ENCODE measurements at regions not wholly inside any gene's neighbourhood (a gene's known extent, or its start where the extent isn't known, plus 50 kb on each side); places are given as distances from the start of the nearest gene placed in this dataset.

GRCh38 chr19:31519256-31519655 lies 170.0 kb upstream of the TSHZ3 start:
- H3K4me3 Mint-ChIP-seq: no peak overlapping the region
- H3K36me3 Mint-ChIP-seq (ENCODE audit: low read depth): no peaks in the 10 kb centered on the region
- no peaks in the 10 kb centered on the region for H3K27me3 Mint-ChIP-seq
- no peaks in the 10 kb centered on the region for H3K4me1 Mint-ChIP-seq (ENCODE audit: low read depth)
- no peak for DNase-seq
- peaks cover 10% of the 10 kb centered on the region for H3K9me3 Mint-ChIP-seq
- no peak overlapping the region for H3K27ac Mint-ChIP-seq

- no peaks in the 10 kb centered on the region for H3K4me1 Mint-ChIP-seq (ENCODE audit: low read depth)
Measured at GRCh38 chr19:31519908-31520307, 170.7 kb upstream of the TSHZ3 start.

GRCh38 chr19:31520633-31521032 lies 171.4 kb upstream of the TSHZ3 start:
- Mint-ChIP-seq H3K9me3 (peaks cover 17% of the 10 kb centered on the region), H3K27me3 (peaks cover 3% of the 10 kb centered on the region)

More at GRCh38 chr19:31519908-31520307, 170.7 kb upstream of the TSHZ3 start:
- Mint-ChIP-seq H3K36me3 (ENCODE audit: low read depth) (no peaks in the 10 kb centered on the region), H3K27me3 (no peaks in the 10 kb centered on the region), H3K4me3 (no peak overlapping the region), H3K27ac (no peak overlapping the region), H3K9me3 (peaks cover 14% of the 10 kb centered on the region)
- DNase-seq: no peak

GRCh38 chr19:31525610-31526147 lies 176.4 kb upstream of the TSHZ3 start:
- peaks cover 3% of the 10 kb centered on the region for H3K27me3 Mint-ChIP-seq
- no peak for DNase-seq
- H3K4me1 Mint-ChIP-seq (ENCODE audit: low read depth): no peaks in the 10 kb centered on the region
- no peak overlapping the region for H3K4me3 Mint-ChIP-seq
- H3K27ac Mint-ChIP-seq: no peak overlapping the region
- H3K36me3 Mint-ChIP-seq (ENCODE audit: low read depth): no peaks in the 10 kb centered on the region
- H3K9me3 Mint-ChIP-seq: peaks cover 23% of the 10 kb centered on the region

More at GRCh38 chr19:31520633-31521032, 171.4 kb upstream of the TSHZ3 start:
- Mint-ChIP-seq H3K4me1 (ENCODE audit: low read depth) (no peaks in the 10 kb centered on the region), H3K36me3 (ENCODE audit: low read depth) (no peaks in the 10 kb centered on the region), H3K4me3 (no peak overlapping the region), H3K27ac (no peak overlapping the region)
- DNase-seq: no peak

GRCh38 chr19:31527443-31527842 lies 178.2 kb upstream of the TSHZ3 start:
- DNase-seq: no peak
- Mint-ChIP-seq H3K27ac (no peak overlapping the region), H3K27me3 (peaks cover 3% of the 10 kb centered on the region), H3K36me3 (ENCODE audit: low read depth) (no peaks in the 10 kb centered on the region), H3K9me3 (peaks cover 20% of the 10 kb centered on the region), H3K4me1 (ENCODE audit: low read depth) (no peaks in the 10 kb centered on the region), H3K4me3 (no peak overlapping the region)

GRCh38 chr19:31528261-31528660 lies 179.0 kb upstream of the TSHZ3 start:
- Mint-ChIP-seq H3K4me3 (no peak overlapping the region), H3K36me3 (ENCODE audit: low read depth) (no peaks in the 10 kb centered on the region), H3K9me3 (peaks cover 20% of the 10 kb centered on the region), H3K4me1 (ENCODE audit: low read depth) (no peaks in the 10 kb centered on the region), H3K27ac (no peak overlapping the region), H3K27me3 (peaks cover 3% of the 10 kb centered on the region)
- DNase-seq: no peak

- DNase-seq: no peak
- H3K27ac Mint-ChIP-seq: no peak overlapping the region
- no peaks in the 10 kb centered on the region for H3K36me3 Mint-ChIP-seq (ENCODE audit: low read depth)
- H3K9me3 Mint-ChIP-seq: peaks cover 20% of the 10 kb centered on the region
- H3K4me3 Mint-ChIP-seq: no peak overlapping the region
- no peaks in the 10 kb centered on the region for H3K4me1 Mint-ChIP-seq (ENCODE audit: low read depth)
- peaks cover 3% of the 10 kb centered on the region for H3K27me3 Mint-ChIP-seq
Measured at GRCh38 chr19:31529121-31529520, 179.9 kb upstream of the TSHZ3 start.

- Mint-ChIP-seq H3K27me3 (no peaks in the 10 kb centered on the region), H3K36me3 (ENCODE audit: low read depth) (no peaks in the 10 kb centered on the region), H3K4me1 (ENCODE audit: low read depth) (no peaks in the 10 kb centered on the region), H3K27ac (no peak overlapping the region), H3K4me3 (no peak overlapping the region), H3K9me3 (peaks cover 11% of the 10 kb centered on the region)
- no peak for DNase-seq
Measured at GRCh38 chr19:31530781-31531180, 181.5 kb upstream of the TSHZ3 start.

GRCh38 chr19:31531326-31531725 lies 182.1 kb upstream of the TSHZ3 start:
- no peak overlapping the region for H3K4me3 Mint-ChIP-seq
- no peaks in the 10 kb centered on the region for H3K27me3 Mint-ChIP-seq
- no peaks in the 10 kb centered on the region for H3K4me1 Mint-ChIP-seq (ENCODE audit: low read depth)
- no peak overlapping the region for H3K27ac Mint-ChIP-seq
- no peak for DNase-seq
- no peaks in the 10 kb centered on the region for H3K36me3 Mint-ChIP-seq (ENCODE audit: low read depth)
- peaks cover 7% of the 10 kb centered on the region for H3K9me3 Mint-ChIP-seq

GRCh38 chr19:31532034-31532433 lies 182.8 kb upstream of the TSHZ3 start:
- H3K27me3 Mint-ChIP-seq: no peaks in the 10 kb centered on the region

GRCh38 chr19:31533114-31533513 lies 183.9 kb upstream of the TSHZ3 start:
- DNase-seq: no peak
- Mint-ChIP-seq H3K36me3 (ENCODE audit: low read depth) (no peaks in the 10 kb centered on the region), H3K27me3 (no peaks in the 10 kb centered on the region), H3K27ac (no peak overlapping the region), H3K4me1 (ENCODE audit: low read depth) (no peaks in the 10 kb centered on the region), H3K4me3 (no peak overlapping the region), H3K9me3 (peaks cover 10% of the 10 kb centered on the region)

More at GRCh38 chr19:31532034-31532433, 182.8 kb upstream of the TSHZ3 start:
- DNase-seq: no peak
- Mint-ChIP-seq H3K4me1 (ENCODE audit: low read depth) (no peaks in the 10 kb centered on the region), H3K9me3 (peaks cover 3% of the 10 kb centered on the region), H3K4me3 (no peak overlapping the region), H3K27ac (no peak overlapping the region), H3K36me3 (ENCODE audit: low read depth) (no peaks in the 10 kb centered on the region)

- Mint-ChIP-seq H3K9me3 (peaks cover 11% of the 10 kb centered on the region), H3K27ac (no peak overlapping the region), H3K4me3 (no peak overlapping the region), H3K36me3 (ENCODE audit: low read depth) (no peaks in the 10 kb centered on the region), H3K4me1 (ENCODE audit: low read depth) (no peaks in the 10 kb centered on the region), H3K27me3 (no peaks in the 10 kb centered on the region)
- no peak for DNase-seq
Measured at GRCh38 chr19:31534231-31534630, 185.0 kb upstream of the TSHZ3 start.

GRCh38 chr19:31534786-31535657 lies 185.8 kb upstream of the TSHZ3 start:
- Mint-ChIP-seq H3K4me1 (ENCODE audit: low read depth) (no peaks in the 10 kb centered on the region), H3K27me3 (no peaks in the 10 kb centered on the region), H3K27ac (no peak overlapping the region), H3K36me3 (ENCODE audit: low read depth) (no peaks in the 10 kb centered on the region), H3K4me3 (no peak overlapping the region), H3K9me3 (peaks cover 11% of the 10 kb centered on the region)
- DNase-seq: no peak

GRCh38 chr19:31535691-31536460 lies 186.6 kb upstream of the TSHZ3 start:
- no peaks in the 10 kb centered on the region for H3K36me3 Mint-ChIP-seq (ENCODE audit: low read depth)
- no peak overlapping the region for H3K4me3 Mint-ChIP-seq
- no peaks in the 10 kb centered on the region for H3K27me3 Mint-ChIP-seq
- DNase-seq: no peak
- H3K4me1 Mint-ChIP-seq (ENCODE audit: low read depth): no peaks in the 10 kb centered on the region
- no peak overlapping the region for H3K27ac Mint-ChIP-seq
- peaks cover 11% of the 10 kb centered on the region for H3K9me3 Mint-ChIP-seq

- H3K27me3 Mint-ChIP-seq: no peaks in the 10 kb centered on the region
- peaks cover 11% of the 10 kb centered on the region for H3K9me3 Mint-ChIP-seq
- no peak overlapping the region for H3K4me3 Mint-ChIP-seq
- no peak overlapping the region for H3K27ac Mint-ChIP-seq
- no peak for DNase-seq
- no peaks in the 10 kb centered on the region for H3K4me1 Mint-ChIP-seq (ENCODE audit: low read depth)
- H3K36me3 Mint-ChIP-seq (ENCODE audit: low read depth): no peaks in the 10 kb centered on the region
Measured at GRCh38 chr19:31537136-31537535, 187.9 kb upstream of the TSHZ3 start.

All from activated T-cell treated with anti-CD3 and anti-CD28 coated beads, Interleukin-2, amount 50 U/mL, for 24 hours (primary cell).